Esophagus squamous epithelium (tissue), 4 donors: ENCODE measurements at regions not wholly inside any gene's neighbourhood (a gene's known extent, or its start where the extent isn't known, plus 50 kb on each side); places are given as distances from the start of the nearest gene placed in this dataset.

Source experiments
- CTCF ChIP-seq, 6 experiments: fragments of 450-650 bp in 4 of 6; fragments of 200-600 bp in 2 of 6; sonication (generic) in 2 of 6; IDR thresholded peaks; one replicate each; pipeline ENCODE4 v1.5.1; 2016 to 2019; ENCODE audit warnings: antibody characterized with exemption in 6 of 6, mild to moderate bottlenecking in 4 of 6, moderate library complexity in 4 of 6
- POLR2A ChIP-seq, 4 donors: fragments of 450-650 bp; IDR thresholded peaks; one replicate each; pipeline ENCODE4 v1.6.1; 2017; ENCODE audit warnings: antibody characterized with exemption in 4 of 4, mild to moderate bottlenecking in 4 of 4, moderate library complexity in 3 of 4

GRCh38 chr18:78605255-78605654, 374.4 kb upstream of the SALL3 start:
- TF ChIP-seq CTCF (IDR thresholded peaks at IDR 0.05) (no peak), POLR2A (IDR thresholded peaks at IDR 0.05) (no peak)
